Epithelial cell of esophagus (primary cell): ENCODE measurements at regions not wholly inside any gene's neighbourhood (a gene's known extent, or its start where the extent isn't known, plus 50 kb on each side); places are given as distances from the start of the nearest gene placed in this dataset.

Experiments used
- DNase-seq: peaks from one replicate; pipeline ENCODE4 v3.0.0; 2010; ENCODE audit warnings: low read depth
- H3K4me3 ChIP-seq: 2 replicates; pipeline ENCODE4 v1.5.1; 2011; ENCODE audit warnings: mild to moderate bottlenecking, low read length, control low read depth
- TF ChIP-seq, protein P1 (sequence below): IDR thresholded peaks from 2 replicates; pipeline ENCODE4 v1.5.1; 2011; ENCODE audit warnings: low read depth, mild to moderate bottlenecking, low read length, control low read depth, inconsistent platforms; ENCODE audit not compliant: insufficient read depth; ENCODE audit errors: missing control alignments

DNA sequence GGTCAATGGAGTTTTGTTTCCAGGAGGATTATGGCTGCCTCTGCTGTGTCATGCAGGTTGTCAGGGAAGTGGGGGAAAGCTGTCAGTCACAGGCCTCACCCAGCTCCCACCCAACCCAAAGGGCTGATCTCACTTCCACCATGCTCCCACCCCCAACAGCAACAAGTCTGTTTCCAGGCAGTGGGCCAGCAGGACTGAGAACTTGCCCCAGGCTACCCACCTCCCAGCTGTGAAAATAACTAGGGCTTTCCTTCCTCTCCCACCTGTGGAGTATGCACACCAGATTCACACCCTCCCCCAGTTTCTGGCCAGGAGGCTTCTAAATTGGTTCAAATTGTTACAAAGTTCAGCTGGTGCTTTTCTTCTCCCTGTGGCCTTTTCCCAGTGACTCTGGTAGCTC lies 95.6 kb upstream of the ACVR1 start:
- DNase-seq = peak; percentile 62
- no peak overlapping the region for H3K4me3 ChIP-seq
- TF ChIP-seq, protein P1, sequence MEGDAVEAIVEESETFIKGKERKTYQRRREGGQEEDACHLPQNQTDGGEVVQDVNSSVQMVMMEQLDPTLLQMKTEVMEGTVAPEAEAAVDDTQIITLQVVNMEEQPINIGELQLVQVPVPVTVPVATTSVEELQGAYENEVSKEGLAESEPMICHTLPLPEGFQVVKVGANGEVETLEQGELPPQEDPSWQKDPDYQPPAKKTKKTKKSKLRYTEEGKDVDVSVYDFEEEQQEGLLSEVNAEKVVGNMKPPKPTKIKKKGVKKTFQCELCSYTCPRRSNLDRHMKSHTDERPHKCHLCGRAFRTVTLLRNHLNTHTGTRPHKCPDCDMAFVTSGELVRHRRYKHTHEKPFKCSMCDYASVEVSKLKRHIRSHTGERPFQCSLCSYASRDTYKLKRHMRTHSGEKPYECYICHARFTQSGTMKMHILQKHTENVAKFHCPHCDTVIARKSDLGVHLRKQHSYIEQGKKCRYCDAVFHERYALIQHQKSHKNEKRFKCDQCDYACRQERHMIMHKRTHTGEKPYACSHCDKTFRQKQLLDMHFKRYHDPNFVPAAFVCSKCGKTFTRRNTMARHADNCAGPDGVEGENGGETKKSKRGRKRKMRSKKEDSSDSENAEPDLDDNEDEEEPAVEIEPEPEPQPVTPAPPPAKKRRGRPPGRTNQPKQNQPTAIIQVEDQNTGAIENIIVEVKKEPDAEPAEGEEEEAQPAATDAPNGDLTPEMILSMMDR = no peak

DNA sequence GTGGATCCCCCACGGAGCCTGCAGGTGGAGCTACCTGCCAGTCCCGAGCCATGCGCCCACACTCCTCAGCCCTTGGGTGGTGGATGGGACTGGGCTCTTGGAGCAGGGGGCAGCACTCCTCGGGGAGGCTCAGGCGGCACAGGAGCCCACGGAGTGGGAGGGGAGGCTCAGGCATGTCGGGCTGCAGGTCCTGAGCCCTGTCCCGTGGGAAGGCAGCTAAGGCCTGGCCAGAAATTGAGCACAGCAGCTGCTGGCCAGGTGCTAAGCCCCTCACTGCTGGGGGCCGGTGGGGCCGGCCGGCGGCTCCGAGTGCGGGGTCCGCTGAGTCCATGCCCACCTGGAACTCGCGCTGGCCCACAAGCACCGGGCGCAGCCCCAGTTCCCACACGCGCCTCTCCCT lies 91.7 kb upstream of the ACVR1 start:
- DNase-seq = no peak
- H3K4me3 ChIP-seq = no peak overlapping the region
- TF ChIP-seq, protein P1 = no peak

DNA sequence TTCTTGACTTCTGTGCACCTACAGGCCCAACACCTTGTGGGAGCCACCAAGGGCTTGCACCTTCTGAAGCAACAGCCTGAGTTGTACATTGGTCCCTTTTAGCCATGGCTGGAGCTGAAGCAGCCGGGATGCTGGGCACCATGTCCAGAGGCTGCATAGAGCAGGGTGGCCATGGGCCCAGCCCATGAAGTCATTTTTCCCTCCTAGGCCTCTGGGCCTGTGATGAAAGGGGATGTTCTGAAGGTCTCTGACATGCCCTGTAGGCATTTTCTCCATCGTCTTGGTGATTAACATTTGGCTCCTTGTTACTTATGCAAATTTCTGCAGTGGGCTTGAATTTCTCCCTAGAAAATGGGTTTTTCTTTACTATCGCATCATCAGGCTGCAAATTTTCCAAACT lies 83.1 kb upstream of the ACVR1 start:
- TF ChIP-seq, protein P1 = no peak
- DNase-seq = no peak
- H3K4me3 ChIP-seq = no peak overlapping the region

- no peak for DNase-seq
- no peak overlapping the region for H3K4me3 ChIP-seq
- TF ChIP-seq, protein P1 = no peak
Measured at GRCh38 chr2:157957596-157957995, 81.5 kb upstream of the ACVR1 start.

DNA sequence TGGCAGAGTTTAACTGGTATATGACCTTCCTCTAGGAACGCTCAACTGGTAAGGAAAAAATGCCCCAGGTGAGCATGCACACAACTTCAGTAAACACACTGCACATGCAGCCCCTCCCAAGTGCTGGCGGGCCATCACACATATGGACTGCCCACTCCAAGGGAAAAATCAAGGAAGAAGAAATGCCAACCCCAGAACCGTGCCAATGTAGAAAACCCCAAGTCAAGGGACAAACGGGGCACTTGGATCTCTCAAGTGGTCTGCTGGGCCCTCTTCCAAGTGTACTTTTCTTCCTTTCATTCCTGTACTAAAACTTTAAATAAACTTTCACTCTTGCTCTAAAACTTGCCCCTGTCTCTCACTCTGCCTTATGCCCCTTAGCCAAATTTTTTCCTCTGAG lies 76.4 kb upstream of the ACVR1 start:
- TF ChIP-seq, protein P1 = no peak

GRCh38 chr2:157948856-157949255 lies 72.7 kb upstream of the ACVR1 start:
- TF ChIP-seq, protein P1 = no peak
- no peak overlapping the region for H3K4me3 ChIP-seq

More for the DNA sequence above, 76.4 kb upstream of the ACVR1 start:
- no peak for DNase-seq
- no peak overlapping the region for H3K4me3 ChIP-seq

GRCh38 chr2:157946919-157947557 lies 70.9 kb upstream of the ACVR1 start:
- TF ChIP-seq, protein P1 = no peak
- H3K4me3 ChIP-seq = no peak overlapping the region
- DNase-seq = no peak

More at GRCh38 chr2:157948856-157949255, 72.7 kb upstream of the ACVR1 start:
- DNase-seq = no peak
